WTC11 (cell line): ENCODE measurements at regions not wholly inside any gene's neighbourhood (a gene's known extent, or its start where the extent isn't known, plus 50 kb on each side); places are given as distances from the start of the nearest gene placed in this dataset.

Experiments
- ATAC-seq: fragments of 200-7000 bp; cut with Tn5 transposase; 2 replicates; pipeline ENCODE4 v1.10.0; 2021; ENCODE audit warnings: mild to moderate bottlenecking, moderate library complexity
- CTCF ChIA-PET: fragments of 300-600 bp; sonication (Branson Sonifier 250); formaldehyde crosslinking; loops from one replicate; lab custom pipeline; 2021; ENCODE audit warnings: antibody characterized with exemption; lab: Charles Lee
- POLR2A ChIA-PET: fragments of 350-600 bp; sonication (Branson Sonifier 250); formaldehyde crosslinking; loops from one replicate; lab custom pipeline; 2021; ENCODE audit warnings: antibody characterized with exemption; lab: Charles Lee
- DNase-seq: peaks from one replicate; pipeline ENCODE4 v3.0.0; 2021; ENCODE audit warnings: low spot score
- H3K27ac Mint-ChIP-seq: 2 replicates; pipeline ENCODE4 v1.8.0; 2021; ENCODE audit warnings: mixed read lengths
- H3K27me3 Mint-ChIP-seq: 2 replicates; pipeline ENCODE4 v1.8.0; 2021; ENCODE audit warnings: low read depth, mild to moderate bottlenecking, moderate library complexity, mixed read lengths
- H3K36me3 Mint-ChIP-seq: 2 replicates; pipeline ENCODE4 v1.8.0; 2021; ENCODE audit warnings: mixed read lengths
- H3K4me1 Mint-ChIP-seq: 2 replicates; pipeline ENCODE4 v1.8.0; 2022; ENCODE audit warnings: mixed read lengths
- H3K4me3 Mint-ChIP-seq: 2 replicates; pipeline ENCODE4 v1.8.0; 2021; ENCODE audit warnings: mild to moderate bottlenecking, moderate library complexity, mixed read lengths
- H3K9me3 Mint-ChIP-seq: 2 replicates; pipeline ENCODE4 v1.8.0; 2021; ENCODE audit warnings: mixed read lengths
- ATF1 ChIP-seq: sonication (generic); formaldehyde crosslinking; IDR thresholded peaks from 2 replicates; pipeline ENCODE4 v1.8.1; 2023; ENCODE audit warnings: mild to moderate bottlenecking, moderate library complexity, missing genetic modification reagents
- CREM ChIP-seq: sonication (generic); formaldehyde crosslinking; IDR thresholded peaks from 2 replicates; pipeline ENCODE4 v1.8.1; 2022; ENCODE audit warnings: mild to moderate bottlenecking, missing genetic modification reagents, moderate library complexity
- EMX1 ChIP-seq: fragments of 250-450 bp; sonication (Bioruptor Pico); IDR thresholded peaks from 2 replicates; pipeline ENCODE4 v1.8.0; 2021; ENCODE audit warnings: mild to moderate bottlenecking
- FOXJ3 ChIP-seq: sonication (generic); formaldehyde crosslinking; IDR thresholded peaks from 2 replicates; pipeline ENCODE4 v1.9.0; 2021; ENCODE audit warnings: missing genetic modification reagents, mild to moderate bottlenecking, borderline replicate concordance
- FOXP1 ChIP-seq: sonication (generic); formaldehyde crosslinking; IDR thresholded peaks from 2 replicates; pipeline ENCODE4 v1.8.0; 2022; ENCODE audit warnings: missing genetic modification reagents, mild to moderate bottlenecking, moderate library complexity, borderline replicate concordance
- GABPB1 ChIP-seq: sonication (generic); formaldehyde crosslinking; IDR thresholded peaks from 2 replicates; pipeline ENCODE4 v1.8.1; 2023; ENCODE audit warnings: mild to moderate bottlenecking, missing genetic modification reagents
- HMGA2 ChIP-seq: fragments of 250-450 bp; sonication (Bioruptor Pico); IDR thresholded peaks from 2 replicates; pipeline ENCODE4 v1.4.0; 2021; ENCODE audit warnings: mild to moderate bottlenecking, moderate library complexity
- KAT7 ChIP-seq: sonication (generic); formaldehyde crosslinking; IDR thresholded peaks from 2 replicates; pipeline ENCODE4 v1.8.1; 2023; ENCODE audit warnings: missing genetic modification reagents, mild to moderate bottlenecking, borderline replicate concordance
- MYBL2 ChIP-seq: sonication (generic); formaldehyde crosslinking; IDR thresholded peaks from 2 replicates; pipeline ENCODE4 v1.8.1; 2023; ENCODE audit warnings: mild to moderate bottlenecking, moderate library complexity, missing genetic modification reagents
- NFE2L1 ChIP-seq: sonication (generic); formaldehyde crosslinking; IDR thresholded peaks from 2 replicates; pipeline ENCODE4 v1.8.1; 2023; ENCODE audit warnings: missing genetic modification reagents
- NR2C2 ChIP-seq: sonication (generic); formaldehyde crosslinking; IDR thresholded peaks from 2 replicates; pipeline ENCODE4 v1.8.0; 2022; ENCODE audit warnings: mild to moderate bottlenecking, missing genetic modification reagents
- TCF7 ChIP-seq: sonication (generic); formaldehyde crosslinking; IDR thresholded peaks from 2 replicates; pipeline ENCODE4 v1.8.0; 2022; ENCODE audit warnings: mild to moderate bottlenecking, low read depth, missing genetic modification reagents, moderate library complexity
- TEAD4 ChIP-seq: sonication (generic); formaldehyde crosslinking; IDR thresholded peaks from 2 replicates; pipeline ENCODE4 v1.8.0; 2022; ENCODE audit warnings: mild to moderate bottlenecking, missing genetic modification reagents
- TP53 ChIP-seq: sonication (generic); formaldehyde crosslinking; IDR thresholded peaks from 2 replicates; pipeline ENCODE4 v1.8.1; 2023; ENCODE audit warnings: mild to moderate bottlenecking, missing genetic modification reagents
- TF ChIP-seq, protein P1 (sequence below): sonication (generic); formaldehyde crosslinking; IDR thresholded peaks from 2 replicates; pipeline ENCODE4 v1.8.1; 2023; ENCODE audit warnings: mild to moderate bottlenecking, missing genetic modification reagents, moderate library complexity
- TF ChIP-seq, protein P2 (sequence below): sonication (generic); formaldehyde crosslinking; IDR thresholded peaks from 2 replicates; pipeline ENCODE4 v1.8.1; 2023; ENCODE audit warnings: mild to moderate bottlenecking, moderate library complexity, missing genetic modification reagents
- TF ChIP-seq, protein P3 (sequence below): sonication (generic); formaldehyde crosslinking; IDR thresholded peaks from 2 replicates; pipeline ENCODE4 v1.8.1; 2022; ENCODE audit warnings: low read depth, mild to moderate bottlenecking, moderate library complexity, missing genetic modification reagents, borderline replicate concordance
- TF ChIP-seq, protein P4 (sequence below): sonication (generic); formaldehyde crosslinking; IDR thresholded peaks from 2 replicates; pipeline ENCODE4 v1.8.0; 2023; ENCODE audit warnings: missing genetic modification reagents, mild to moderate bottlenecking, borderline replicate concordance
- TF ChIP-seq, protein P5 (sequence below): fragments of 250-450 bp; sonication (Bioruptor Pico); IDR thresholded peaks from 2 replicates; pipeline ENCODE4 v2.1.2; 2022; ENCODE audit warnings: mild to moderate bottlenecking, moderate library complexity
- TF ChIP-seq, protein P6 (sequence below): sonication (generic); formaldehyde crosslinking; IDR thresholded peaks from 2 replicates; pipeline ENCODE4 v1.8.1; 2022; ENCODE audit warnings: missing genetic modification reagents, borderline replicate concordance
- TF ChIP-seq, protein P7 (sequence below): sonication (generic); formaldehyde crosslinking; IDR thresholded peaks from 2 replicates; pipeline ENCODE4 v1.8.1; 2023; ENCODE audit warnings: mild to moderate bottlenecking, missing genetic modification reagents

DNA sequence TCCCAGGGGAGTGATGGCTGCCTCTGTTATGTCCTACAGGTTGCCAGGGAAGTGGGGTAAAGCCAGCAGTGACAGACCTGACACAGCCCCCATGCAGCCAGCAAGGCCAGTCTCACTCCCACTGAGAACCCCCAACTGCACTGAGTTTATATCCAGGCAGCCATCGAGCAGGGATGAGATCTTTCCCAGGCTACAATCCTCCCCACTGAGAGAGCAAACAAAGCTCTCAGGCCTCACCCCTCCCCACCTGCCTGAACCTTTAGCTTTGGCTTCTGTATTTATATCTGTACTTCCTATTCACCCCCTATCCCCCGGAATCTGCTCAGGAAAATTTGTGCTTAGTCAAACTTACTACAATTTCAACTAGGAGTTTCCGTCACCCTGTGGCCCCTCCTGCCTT is 284.1 kb downstream of the FAM170A start (continued):
- TF ChIP-seq, protein P1, sequence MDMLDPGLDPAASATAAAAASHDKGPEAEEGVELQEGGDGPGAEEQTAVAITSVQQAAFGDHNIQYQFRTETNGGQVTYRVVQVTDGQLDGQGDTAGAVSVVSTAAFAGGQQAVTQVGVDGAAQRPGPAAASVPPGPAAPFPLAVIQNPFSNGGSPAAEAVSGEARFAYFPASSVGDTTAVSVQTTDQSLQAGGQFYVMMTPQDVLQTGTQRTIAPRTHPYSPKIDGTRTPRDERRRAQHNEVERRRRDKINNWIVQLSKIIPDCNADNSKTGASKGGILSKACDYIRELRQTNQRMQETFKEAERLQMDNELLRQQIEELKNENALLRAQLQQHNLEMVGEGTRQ, result no peak
- no peak for TF ChIP-seq NFE2L1
- no peak for TF ChIP-seq ATF1 (CRISPR knock-in tag)
- no peak for TF ChIP-seq KAT7 (CRISPR knock-in tag)
- no peak for TF ChIP-seq GABPB1 (CRISPR knock-in tag)

DNA sequence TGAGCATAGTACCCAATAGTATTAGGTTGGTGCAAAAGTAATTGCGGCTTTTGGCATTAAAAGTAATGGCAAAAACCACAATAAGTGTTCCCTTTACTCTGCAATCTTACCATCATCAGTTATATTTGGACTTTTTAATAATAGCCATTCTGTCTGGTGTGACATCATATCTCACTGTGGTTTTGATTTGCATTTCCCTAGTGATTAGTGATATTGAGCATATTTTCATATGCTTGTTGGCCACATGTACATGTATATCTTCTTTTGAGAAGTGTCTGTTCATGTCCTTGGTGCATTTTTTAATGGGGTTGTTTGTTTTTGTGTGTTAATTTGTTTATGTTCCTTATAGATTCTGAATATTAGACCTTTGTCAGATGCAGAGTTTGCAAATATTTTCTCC is 289.9 kb downstream of the FAM170A start:
- ATAC-seq (no peak), DNase-seq (no peak)
- H3K9me3 Mint-ChIP-seq, result no peaks in the 10 kb centered on the region
- no peak overlapping the region for H3K4me3 Mint-ChIP-seq
- no peak for TF ChIP-seq TP53
- H3K36me3 Mint-ChIP-seq, result no peaks in the 10 kb centered on the region
- H3K27me3 Mint-ChIP-seq, result no peaks in the 10 kb centered on the region
- ChIA-PET CTCF (no interaction called here), POLR2A (no interaction called here)
- H3K27ac Mint-ChIP-seq, result no peak overlapping the region
- peaks cover 4% of the 10 kb centered on the region; the same call in 1 of the 2 replicates for H3K4me1 Mint-ChIP-seq

DNA sequence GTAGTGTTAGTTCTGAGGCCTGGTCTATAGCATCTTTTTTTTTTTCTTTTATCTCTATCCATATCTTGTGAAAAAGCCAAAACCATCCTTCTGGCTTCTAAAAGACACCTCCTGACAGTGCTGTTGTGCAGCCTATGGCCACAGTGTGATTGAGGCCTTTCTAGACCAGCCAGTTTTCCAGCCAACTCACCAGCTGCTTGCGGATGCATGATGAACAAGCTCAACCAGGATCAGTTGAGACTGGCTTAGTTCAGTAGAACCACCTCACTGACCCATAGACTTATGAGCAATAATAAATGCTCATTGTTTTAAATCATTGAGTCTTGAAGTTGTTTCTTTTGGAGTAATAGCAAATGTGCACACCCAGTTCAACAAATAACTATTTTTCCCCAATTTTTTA is 296.9 kb downstream of the FAM170A start:
- DNase-seq, result no peak
- no peak overlapping the region for H3K27ac Mint-ChIP-seq
- no peaks in the 10 kb centered on the region for H3K27me3 Mint-ChIP-seq
- no peaks in the 10 kb centered on the region for H3K36me3 Mint-ChIP-seq
- POLR2A ChIA-PET, result no interaction called here
- H3K9me3 Mint-ChIP-seq, result no peaks in the 10 kb centered on the region
- H3K4me3 Mint-ChIP-seq, result no peak overlapping the region
- no peak for ATAC-seq
- CTCF ChIA-PET, result no interaction called here
- H3K4me1 Mint-ChIP-seq, result peaks cover 4% of the 10 kb centered on the region; the same call in 1 of the 2 replicates
- no peak for TF ChIP-seq FOXJ3 (CRISPR knock-in tag)
- TF ChIP-seq, protein P2, sequence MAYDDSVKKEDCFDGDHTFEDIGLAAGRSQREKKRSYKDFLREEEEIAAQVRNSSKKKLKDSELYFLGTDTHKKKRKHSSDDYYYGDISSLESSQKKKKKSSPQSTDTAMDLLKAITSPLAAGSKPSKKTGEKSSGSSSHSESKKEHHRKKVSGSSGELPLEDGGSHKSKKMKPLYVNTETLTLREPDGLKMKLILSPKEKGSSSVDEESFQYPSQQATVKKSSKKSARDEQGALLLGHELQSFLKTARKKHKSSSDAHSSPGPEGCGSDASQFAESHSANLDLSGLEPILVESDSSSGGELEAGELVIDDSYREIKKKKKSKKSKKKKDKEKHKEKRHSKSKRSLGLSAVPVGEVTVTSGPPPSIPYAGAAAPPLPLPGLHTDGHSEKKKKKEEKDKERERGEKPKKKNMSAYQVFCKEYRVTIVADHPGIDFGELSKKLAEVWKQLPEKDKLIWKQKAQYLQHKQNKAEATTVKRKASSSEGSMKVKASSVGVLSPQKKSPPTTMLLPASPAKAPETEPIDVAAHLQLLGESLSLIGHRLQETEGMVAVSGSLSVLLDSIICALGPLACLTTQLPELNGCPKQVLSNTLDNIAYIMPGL (CRISPR knock-in tag), result no peak
- TF ChIP-seq FOXP1 (CRISPR knock-in tag), result no peak
- no peak for TF ChIP-seq NR2C2 (CRISPR knock-in tag)
- TF ChIP-seq TCF7, result no peak
- TF ChIP-seq, protein P3, sequence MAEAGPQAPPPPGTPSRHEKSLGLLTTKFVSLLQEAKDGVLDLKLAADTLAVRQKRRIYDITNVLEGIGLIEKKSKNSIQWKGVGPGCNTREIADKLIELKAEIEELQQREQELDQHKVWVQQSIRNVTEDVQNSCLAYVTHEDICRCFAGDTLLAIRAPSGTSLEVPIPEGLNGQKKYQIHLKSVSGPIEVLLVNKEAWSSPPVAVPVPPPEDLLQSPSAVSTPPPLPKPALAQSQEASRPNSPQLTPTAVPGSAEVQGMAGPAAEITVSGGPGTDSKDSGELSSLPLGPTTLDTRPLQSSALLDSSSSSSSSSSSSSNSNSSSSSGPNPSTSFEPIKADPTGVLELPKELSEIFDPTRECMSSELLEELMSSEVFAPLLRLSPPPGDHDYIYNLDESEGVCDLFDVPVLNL (CRISPR knock-in tag), result no peak
- TF ChIP-seq, protein P4, sequence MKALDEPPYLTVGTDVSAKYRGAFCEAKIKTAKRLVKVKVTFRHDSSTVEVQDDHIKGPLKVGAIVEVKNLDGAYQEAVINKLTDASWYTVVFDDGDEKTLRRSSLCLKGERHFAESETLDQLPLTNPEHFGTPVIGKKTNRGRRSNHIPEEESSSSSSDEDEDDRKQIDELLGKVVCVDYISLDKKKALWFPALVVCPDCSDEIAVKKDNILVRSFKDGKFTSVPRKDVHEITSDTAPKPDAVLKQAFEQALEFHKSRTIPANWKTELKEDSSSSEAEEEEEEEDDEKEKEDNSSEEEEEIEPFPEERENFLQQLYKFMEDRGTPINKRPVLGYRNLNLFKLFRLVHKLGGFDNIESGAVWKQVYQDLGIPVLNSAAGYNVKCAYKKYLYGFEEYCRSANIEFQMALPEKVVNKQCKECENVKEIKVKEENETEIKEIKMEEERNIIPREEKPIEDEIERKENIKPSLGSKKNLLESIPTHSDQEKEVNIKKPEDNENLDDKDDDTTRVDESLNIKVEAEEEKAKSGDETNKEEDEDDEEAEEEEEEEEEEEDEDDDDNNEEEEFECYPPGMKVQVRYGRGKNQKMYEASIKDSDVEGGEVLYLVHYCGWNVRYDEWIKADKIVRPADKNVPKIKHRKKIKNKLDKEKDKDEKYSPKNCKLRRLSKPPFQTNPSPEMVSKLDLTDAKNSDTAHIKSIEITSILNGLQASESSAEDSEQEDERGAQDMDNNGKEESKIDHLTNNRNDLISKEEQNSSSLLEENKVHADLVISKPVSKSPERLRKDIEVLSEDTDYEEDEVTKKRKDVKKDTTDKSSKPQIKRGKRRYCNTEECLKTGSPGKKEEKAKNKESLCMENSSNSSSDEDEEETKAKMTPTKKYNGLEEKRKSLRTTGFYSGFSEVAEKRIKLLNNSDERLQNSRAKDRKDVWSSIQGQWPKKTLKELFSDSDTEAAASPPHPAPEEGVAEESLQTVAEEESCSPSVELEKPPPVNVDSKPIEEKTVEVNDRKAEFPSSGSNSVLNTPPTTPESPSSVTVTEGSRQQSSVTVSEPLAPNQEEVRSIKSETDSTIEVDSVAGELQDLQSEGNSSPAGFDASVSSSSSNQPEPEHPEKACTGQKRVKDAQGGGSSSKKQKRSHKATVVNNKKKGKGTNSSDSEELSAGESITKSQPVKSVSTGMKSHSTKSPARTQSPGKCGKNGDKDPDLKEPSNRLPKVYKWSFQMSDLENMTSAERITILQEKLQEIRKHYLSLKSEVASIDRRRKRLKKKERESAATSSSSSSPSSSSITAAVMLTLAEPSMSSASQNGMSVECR (CRISPR knock-in tag), result no peak
- TF ChIP-seq, protein P5, sequence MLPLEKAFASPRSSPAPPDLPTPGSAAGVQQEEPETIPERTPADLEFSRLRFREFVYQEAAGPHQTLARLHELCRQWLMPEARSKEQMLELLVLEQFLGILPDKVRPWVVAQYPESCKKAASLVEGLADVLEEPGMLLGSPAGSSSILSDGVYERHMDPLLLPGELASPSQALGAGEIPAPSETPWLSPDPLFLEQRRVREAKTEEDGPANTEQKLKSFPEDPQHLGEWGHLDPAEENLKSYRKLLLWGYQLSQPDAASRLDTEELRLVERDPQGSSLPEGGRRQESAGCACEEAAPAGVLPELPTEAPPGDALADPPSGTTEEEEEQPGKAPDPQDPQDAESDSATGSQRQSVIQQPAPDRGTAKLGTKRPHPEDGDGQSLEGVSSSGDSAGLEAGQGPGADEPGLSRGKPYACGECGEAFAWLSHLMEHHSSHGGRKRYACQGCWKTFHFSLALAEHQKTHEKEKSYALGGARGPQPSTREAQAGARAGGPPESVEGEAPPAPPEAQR (CRISPR knock-in tag), result no peak
- no peak for TF ChIP-seq TEAD4
- no peak for TF ChIP-seq HMGA2 (CRISPR knock-in tag)
- TF ChIP-seq, protein P6, sequence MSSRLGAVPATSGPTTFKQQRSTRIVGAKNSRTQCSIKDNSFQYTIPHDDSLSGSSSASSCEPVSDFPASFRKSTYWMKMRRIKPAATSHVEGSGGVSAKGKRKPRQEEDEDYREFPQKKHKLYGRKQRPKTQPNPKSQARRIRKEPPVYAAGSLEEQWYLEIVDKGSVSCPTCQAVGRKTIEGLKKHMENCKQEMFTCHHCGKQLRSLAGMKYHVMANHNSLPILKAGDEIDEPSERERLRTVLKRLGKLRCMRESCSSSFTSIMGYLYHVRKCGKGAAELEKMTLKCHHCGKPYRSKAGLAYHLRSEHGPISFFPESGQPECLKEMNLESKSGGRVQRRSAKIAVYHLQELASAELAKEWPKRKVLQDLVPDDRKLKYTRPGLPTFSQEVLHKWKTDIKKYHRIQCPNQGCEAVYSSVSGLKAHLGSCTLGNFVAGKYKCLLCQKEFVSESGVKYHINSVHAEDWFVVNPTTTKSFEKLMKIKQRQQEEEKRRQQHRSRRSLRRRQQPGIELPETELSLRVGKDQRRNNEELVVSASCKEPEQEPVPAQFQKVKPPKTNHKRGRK, result no peak
- no peak for TF ChIP-seq MYBL2
- TF ChIP-seq, protein P7, sequence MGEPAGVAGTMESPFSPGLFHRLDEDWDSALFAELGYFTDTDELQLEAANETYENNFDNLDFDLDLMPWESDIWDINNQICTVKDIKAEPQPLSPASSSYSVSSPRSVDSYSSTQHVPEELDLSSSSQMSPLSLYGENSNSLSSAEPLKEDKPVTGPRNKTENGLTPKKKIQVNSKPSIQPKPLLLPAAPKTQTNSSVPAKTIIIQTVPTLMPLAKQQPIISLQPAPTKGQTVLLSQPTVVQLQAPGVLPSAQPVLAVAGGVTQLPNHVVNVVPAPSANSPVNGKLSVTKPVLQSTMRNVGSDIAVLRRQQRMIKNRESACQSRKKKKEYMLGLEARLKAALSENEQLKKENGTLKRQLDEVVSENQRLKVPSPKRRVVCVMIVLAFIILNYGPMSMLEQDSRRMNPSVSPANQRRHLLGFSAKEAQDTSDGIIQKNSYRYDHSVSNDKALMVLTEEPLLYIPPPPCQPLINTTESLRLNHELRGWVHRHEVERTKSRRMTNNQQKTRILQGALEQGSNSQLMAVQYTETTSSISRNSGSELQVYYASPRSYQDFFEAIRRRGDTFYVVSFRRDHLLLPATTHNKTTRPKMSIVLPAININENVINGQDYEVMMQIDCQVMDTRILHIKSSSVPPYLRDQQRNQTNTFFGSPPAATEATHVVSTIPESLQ (CRISPR knock-in tag), result no peak
- no peak for TF ChIP-seq CREM (CRISPR knock-in tag)
- TF ChIP-seq EMX1 (CRISPR knock-in tag), result no peak
